Tibial nerve (tissue), 4 donors: ENCODE measurements at regions not wholly inside any gene's neighbourhood (a gene's known extent, or its start where the extent isn't known, plus 50 kb on each side); places are given as distances from the start of the nearest gene placed in this dataset.

Experiments used
- DNase-seq, 2 donors: peaks; one replicate each; pipeline ENCODE4 v3.0.0-alpha.2; 2019; ENCODE audit warnings: low spot score in 2 of 2
- H3K27ac ChIP-seq, 4 donors: fragments of 200-600 bp; sonication (generic) in 3 of 4; one replicate each; pipeline ENCODE4 v1.5.1; 2017 to 2019; ENCODE audit warnings: mild to moderate bottlenecking in 1 of 4
- H3K27me3 ChIP-seq, 2 donors: fragments of 200-600 bp; sonication (generic) in 1 of 2; one replicate each; pipeline versions ENCODE4 v1.5.1 to v1.6.0; 2017 to 2019
- H3K36me3 ChIP-seq, 3 donors: fragments of 200-600 bp; sonication (generic); one replicate each; pipeline ENCODE4 v1.5.1; 2018 to 2019
- H3K4me1 ChIP-seq, 4 donors: fragments of 200-600 bp; sonication (generic) in 3 of 4; one replicate each; pipeline ENCODE4 v1.5.1; 2017 to 2019
- H3K4me3 ChIP-seq, 4 donors: fragments of 200-600 bp; sonication (generic) in 3 of 4; one replicate each; pipeline ENCODE4 v1.5.1; 2017 to 2019; ENCODE audit warnings: mild to moderate bottlenecking in 1 of 4, moderate library complexity in 1 of 4
- H3K9me3 ChIP-seq, 4 donors: fragments of 200-600 bp; sonication (generic) in 3 of 4; one replicate each; pipeline ENCODE4 v1.5.1; 2017 to 2019
- EP300 ChIP-seq, 2 donors: sonication (generic); formaldehyde crosslinking; IDR thresholded peaks; one replicate each; pipeline ENCODE4 v1.6.1; 2017; ENCODE audit warnings: antibody characterized with exemption in 2 of 2, mild to moderate bottlenecking in 1 of 2
- POLR2A ChIP-seq, 2 donors: fragments of 450-650 bp; IDR thresholded peaks; one replicate each; pipeline ENCODE4 v1.6.1; 2017; ENCODE audit warnings: antibody characterized with exemption in 2 of 2, mild to moderate bottlenecking in 2 of 2, moderate library complexity in 2 of 2
- WGBS, 2 donors: methylation state at CpG; one replicate each; pipeline ENCODE4 v1.1.5; 2018; 5-methylcytosine and 5-hydroxymethylcytosine counted together
- TF ChIP-seq, protein P1 (sequence below), 5 experiments: fragments of 200-600 bp in 3 of 5; fragments of 450-650 bp in 2 of 5; sonication (generic) in 3 of 5; IDR thresholded peaks; one replicate each; pipeline ENCODE4 v1.5.1; 2016 to 2019; ENCODE audit warnings: antibody characterized with exemption in 5 of 5, mild to moderate bottlenecking in 3 of 5, moderate library complexity in 2 of 5

DNA sequence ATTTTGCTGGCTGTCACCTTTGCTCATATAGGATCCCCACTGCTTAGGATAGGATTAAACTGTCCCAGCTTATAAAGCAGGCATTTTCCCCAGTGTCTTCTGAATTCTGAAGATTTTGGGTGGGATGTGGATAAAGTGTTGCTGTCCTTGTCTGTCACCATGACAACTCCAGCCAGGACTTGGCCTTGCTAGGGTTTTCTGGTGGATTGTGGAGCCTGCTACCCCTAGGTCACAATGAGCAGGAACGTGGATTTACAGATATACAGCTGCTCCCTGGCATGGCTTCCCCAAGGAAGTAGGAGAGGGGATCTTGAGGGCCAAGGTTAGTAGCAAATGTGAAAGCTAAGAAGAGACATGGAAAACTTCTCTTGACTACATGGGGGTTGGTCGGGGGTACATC, 220.7 kb downstream of the WDR11 start:
- TF ChIP-seq EP300 (IDR thresholded peaks at IDR 0.05) (no peak), POLR2A (IDR thresholded peaks at IDR 0.05) (no peak)
- Histone ChIP-seq H3K4me3 (no peak overlapping the region), H3K27ac (no peak overlapping the region), H3K9me3 (no peaks in the 10 kb centered on the region), H3K4me1 (peaks cover 0 to 6% (median 0%) of the 10 kb centered on the region in 4 donors), H3K36me3 (no peaks in the 10 kb centered on the region), H3K27me3 (no peaks in the 10 kb centered on the region)
- 41 to 47% methylated on average over 2 of the region's 2 CpGs for WGBS, 2 donors
- DNase-seq, result no peak

DNA sequence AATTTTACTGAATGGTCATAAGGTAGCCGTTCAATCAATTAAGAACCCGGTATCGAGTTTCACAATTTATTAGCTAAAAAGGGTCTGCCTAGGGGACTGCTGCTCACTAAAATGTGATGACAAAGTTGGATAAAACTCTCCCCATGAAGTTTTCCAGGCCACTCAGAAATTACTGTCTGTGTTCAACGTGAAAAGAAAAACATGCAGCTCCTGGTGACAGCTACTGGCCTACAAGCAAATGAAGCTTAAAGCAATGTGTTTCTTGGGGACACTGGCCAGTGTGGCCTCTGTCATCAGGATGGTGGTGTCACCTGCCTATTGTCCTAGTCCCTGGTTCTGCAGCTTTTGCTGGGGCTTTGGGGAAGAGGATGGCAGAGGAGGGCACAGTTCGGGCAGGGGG, 222.6 kb downstream of the WDR11 start:
- Histone ChIP-seq H3K36me3 (no peaks in the 10 kb centered on the region), H3K9me3 (no peaks in the 10 kb centered on the region), H3K27me3 (no peaks in the 10 kb centered on the region), H3K4me1 (peaks cover 0 to 9% (median 0%) of the 10 kb centered on the region in 4 donors), H3K4me3 (no peak overlapping the region), H3K27ac (no peak overlapping the region)
- no peak for TF ChIP-seq POLR2A (IDR thresholded peaks at IDR 0.05)
- TF ChIP-seq, protein P1, sequence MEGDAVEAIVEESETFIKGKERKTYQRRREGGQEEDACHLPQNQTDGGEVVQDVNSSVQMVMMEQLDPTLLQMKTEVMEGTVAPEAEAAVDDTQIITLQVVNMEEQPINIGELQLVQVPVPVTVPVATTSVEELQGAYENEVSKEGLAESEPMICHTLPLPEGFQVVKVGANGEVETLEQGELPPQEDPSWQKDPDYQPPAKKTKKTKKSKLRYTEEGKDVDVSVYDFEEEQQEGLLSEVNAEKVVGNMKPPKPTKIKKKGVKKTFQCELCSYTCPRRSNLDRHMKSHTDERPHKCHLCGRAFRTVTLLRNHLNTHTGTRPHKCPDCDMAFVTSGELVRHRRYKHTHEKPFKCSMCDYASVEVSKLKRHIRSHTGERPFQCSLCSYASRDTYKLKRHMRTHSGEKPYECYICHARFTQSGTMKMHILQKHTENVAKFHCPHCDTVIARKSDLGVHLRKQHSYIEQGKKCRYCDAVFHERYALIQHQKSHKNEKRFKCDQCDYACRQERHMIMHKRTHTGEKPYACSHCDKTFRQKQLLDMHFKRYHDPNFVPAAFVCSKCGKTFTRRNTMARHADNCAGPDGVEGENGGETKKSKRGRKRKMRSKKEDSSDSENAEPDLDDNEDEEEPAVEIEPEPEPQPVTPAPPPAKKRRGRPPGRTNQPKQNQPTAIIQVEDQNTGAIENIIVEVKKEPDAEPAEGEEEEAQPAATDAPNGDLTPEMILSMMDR (IDR thresholded peaks at IDR 0.05), result no peak
- TF ChIP-seq EP300 (IDR thresholded peaks at IDR 0.05), result no peak
- WGBS, 2 donors, result 80 to 84% methylated on average over 5 of the region's 5 CpGs
- DNase-seq, result no peak

DNA sequence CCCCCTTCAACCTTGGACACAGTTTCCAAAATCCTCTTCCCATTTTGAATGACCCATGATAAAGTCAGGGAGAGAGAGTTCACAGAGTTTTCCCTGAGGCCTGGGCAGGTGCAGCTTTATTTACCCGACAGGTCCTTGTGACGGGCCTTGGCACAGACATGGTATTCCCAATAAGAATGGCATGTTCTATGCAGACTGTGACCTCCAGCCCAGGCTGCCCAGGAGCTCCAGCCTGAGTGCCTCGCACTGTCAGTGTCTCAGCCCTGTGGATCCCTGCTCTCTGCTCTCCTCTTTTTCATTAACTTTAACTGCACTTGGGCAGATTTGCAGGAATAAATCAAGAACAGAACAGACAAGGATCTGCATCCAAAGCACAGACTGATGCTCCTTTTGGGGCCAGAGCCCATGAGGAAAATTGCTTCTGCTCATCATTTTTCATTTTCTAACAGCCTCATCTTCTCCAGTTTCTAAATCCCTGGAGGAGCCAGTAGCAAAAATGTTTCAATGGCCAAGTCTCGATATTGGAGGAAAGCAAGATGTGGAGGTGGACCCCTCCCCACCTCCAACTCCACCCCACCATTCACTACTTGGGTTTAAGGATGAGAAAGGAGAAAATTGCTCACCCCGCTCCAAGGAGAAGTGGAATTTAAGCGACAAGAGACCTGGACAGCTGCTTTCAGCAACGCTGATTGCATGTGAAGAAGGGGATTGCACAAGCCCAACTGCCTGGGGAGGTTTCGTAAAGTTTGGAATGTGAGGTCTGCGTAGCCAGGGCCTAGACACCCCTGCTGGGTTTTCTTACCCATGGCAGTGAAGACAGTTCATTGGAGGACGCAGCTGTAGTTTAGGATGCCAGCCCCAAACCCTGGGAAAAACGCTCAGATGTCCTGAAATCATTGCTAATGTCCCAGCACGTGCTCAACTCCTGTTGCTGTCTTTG, 225.9 kb downstream of the WDR11 start:
- H3K36me3 ChIP-seq, result no peaks in the 10 kb centered on the region
- peak; percentile 15 to 61 for DNase-seq
- H3K27me3 ChIP-seq, result no peaks in the 10 kb centered on the region
- H3K4me3 ChIP-seq, result no peak overlapping the region
- peaks cover 0 to 9% (median 0%) of the 10 kb centered on the region in 4 donors for H3K4me1 ChIP-seq
- no peak overlapping the region for H3K27ac ChIP-seq
- no peaks in the 10 kb centered on the region for H3K9me3 ChIP-seq
- TF ChIP-seq POLR2A (IDR thresholded peaks at IDR 0.05) (no peak), EP300 (IDR thresholded peaks at IDR 0.05) (peak in 1 of 2 donors; percentile 41)
- WGBS, 2 donors, result 53 to 58% methylated on average over 12 of the region's 12 CpGs

DNA sequence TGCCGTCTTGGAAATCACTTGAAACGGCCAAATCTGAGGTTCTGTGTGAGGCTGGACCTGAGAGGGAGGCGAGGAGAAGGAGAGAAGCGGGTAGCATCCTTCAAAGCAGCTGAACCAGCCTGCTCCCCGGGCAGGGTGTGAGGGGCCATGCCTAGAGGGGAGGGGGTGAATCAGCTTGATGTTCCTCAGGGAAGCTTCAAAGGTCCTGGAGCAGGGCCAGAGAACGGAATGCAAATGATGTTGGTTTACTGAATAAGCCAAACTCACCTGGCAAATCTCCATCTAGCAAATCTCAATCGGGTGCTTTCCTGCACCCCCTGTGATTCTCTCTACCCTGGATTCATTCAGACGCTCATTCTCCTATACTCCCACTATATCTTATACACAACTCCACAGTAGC, 226.9 kb downstream of the WDR11 start:
- Histone ChIP-seq H3K9me3 (no peaks in the 10 kb centered on the region), H3K4me1 (peaks cover 0 to 9% (median 0%) of the 10 kb centered on the region in 4 donors), H3K36me3 (no peaks in the 10 kb centered on the region), H3K27ac (no peak overlapping the region), H3K4me3 (no peak overlapping the region), H3K27me3 (no peaks in the 10 kb centered on the region)
- no peak for DNase-seq
- TF ChIP-seq EP300 (IDR thresholded peaks at IDR 0.05), result no peak
- TF ChIP-seq POLR2A (IDR thresholded peaks at IDR 0.05), result no peak
- TF ChIP-seq, protein P1 (IDR thresholded peaks at IDR 0.05), result no peak
- WGBS, 2 donors, result 67 to 76% methylated on average over 8 of the region's 8 CpGs

DNA sequence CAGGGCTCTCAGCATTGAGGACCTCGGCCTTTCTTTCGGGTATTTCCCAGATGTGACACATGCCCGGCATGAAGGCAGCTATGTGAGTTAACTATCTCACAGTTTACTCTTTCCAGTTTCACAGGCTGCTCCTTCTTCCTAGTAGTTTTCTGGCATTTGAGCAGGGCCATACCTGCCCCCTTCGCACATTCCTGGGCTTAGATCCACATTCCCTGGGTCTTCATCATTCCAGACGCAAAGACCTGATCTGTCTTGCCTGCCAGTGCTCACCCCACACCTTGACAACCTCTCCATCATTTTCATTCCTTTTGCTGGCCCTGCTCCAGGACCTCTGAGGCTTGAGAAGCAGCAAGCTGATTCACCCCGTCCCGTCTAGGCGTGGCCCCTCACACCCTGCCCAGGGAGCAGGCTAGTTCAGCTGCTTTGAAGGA, 227.5 kb downstream of the WDR11 start:
- no peak for TF ChIP-seq EP300 (IDR thresholded peaks at IDR 0.05)
- TF ChIP-seq, protein P1 (IDR thresholded peaks at IDR 0.05), result no peak
- no peak for TF ChIP-seq POLR2A (IDR thresholded peaks at IDR 0.05)
- Histone ChIP-seq H3K27me3 (no peaks in the 10 kb centered on the region), H3K4me3 (no peak overlapping the region), H3K27ac (no peak overlapping the region), H3K9me3 (no peaks in the 10 kb centered on the region), H3K36me3 (no peaks in the 10 kb centered on the region), H3K4me1 (peaks cover 0 to 9% (median 0%) of the 10 kb centered on the region in 4 donors)
- no peak for DNase-seq
- 77 to 86% methylated on average over 8 of the region's 8 CpGs for WGBS, 2 donors

DNA sequence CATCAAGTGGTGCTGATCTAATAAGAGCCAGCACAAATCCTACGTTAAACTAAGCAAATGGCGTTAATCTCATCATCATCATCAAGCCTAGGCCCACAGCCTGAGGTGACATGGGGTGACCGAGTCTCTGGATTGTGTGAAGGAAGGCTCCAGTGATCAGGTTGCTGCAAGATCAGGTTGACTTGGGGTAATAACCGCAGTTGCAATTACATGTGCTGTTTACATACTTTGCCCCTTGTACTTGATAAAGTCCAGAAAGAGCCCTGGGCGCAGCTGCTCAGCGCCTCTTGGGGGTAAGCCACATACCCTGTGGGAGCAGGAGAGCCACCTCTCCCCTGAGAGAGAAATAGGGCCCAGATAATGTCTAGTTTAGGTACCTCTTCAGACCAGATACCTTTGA, 228.1 kb downstream of the WDR11 start:
- H3K9me3 ChIP-seq, result no peaks in the 10 kb centered on the region
- H3K4me3 ChIP-seq, result no peak overlapping the region
- 93% methylated on average over 6 of the region's 6 CpGs for WGBS, 2 donors
- H3K27me3 ChIP-seq, result no peaks in the 10 kb centered on the region
- no peak overlapping the region for H3K27ac ChIP-seq
- H3K4me1 ChIP-seq, result peaks cover 0 to 9% (median 0%) of the 10 kb centered on the region in 4 donors
- no peak for DNase-seq
- H3K36me3 ChIP-seq, result no peaks in the 10 kb centered on the region
- TF ChIP-seq POLR2A (IDR thresholded peaks at IDR 0.05), result no peak
- TF ChIP-seq, protein P1 (IDR thresholded peaks at IDR 0.05), result no peak
- no peak for TF ChIP-seq EP300 (IDR thresholded peaks at IDR 0.05)
